ENCODE measurements at regions not wholly inside any gene's neighbourhood (a gene's known extent, or its start where the extent isn't known, plus 50 kb on each side); places are given as distances from the start of the nearest gene placed in this dataset.
"Not testable (repeated sequence)": the region's sequence is repeated elsewhere in the genome, so short reads cannot be mapped to it uniquely, and the experiment has no call there.

GRCh38 chr1:60913708-60914107 lies 168.7 kb upstream of the NFIA start:
- not testable (repeated sequence) for FAIRE-seq

GRCh38 chr1:60913039-60913438 lies 169.3 kb upstream of the NFIA start:
- FAIRE-seq, result no peak

GRCh38 chr1:60911966-60912697 lies 170.2 kb upstream of the NFIA start:
- no peak for FAIRE-seq

GRCh38 chr1:60908159-60908558 lies 174.2 kb upstream of the NFIA start:
- FAIRE-seq, result no peak

GRCh38 chr1:60906526-60906925 lies 175.8 kb upstream of the NFIA start:
- no peak for FAIRE-seq

- no peak for FAIRE-seq
Measured at GRCh38 chr1:60906039-60906438, 176.3 kb upstream of the NFIA start.

- no peak for FAIRE-seq
Measured at GRCh38 chr1:60904099-60904851, 178.1 kb upstream of the NFIA start.

GRCh38 chr1:60903591-60903990 lies 178.8 kb upstream of the NFIA start:
- FAIRE-seq, result no peak

- no peak for FAIRE-seq
Measured at GRCh38 chr1:60899464-60899863, 182.9 kb upstream of the NFIA start.

GRCh38 chr1:60898987-60899386 lies 183.4 kb upstream of the NFIA start:
- FAIRE-seq, result no peak

GRCh38 chr1:60898413-60898812 lies 183.9 kb upstream of the NFIA start:
- no peak for FAIRE-seq

- FAIRE-seq, result no peak
Measured at GRCh38 chr1:60896701-60897363, 185.5 kb upstream of the NFIA start.

GRCh38 chr1:60895701-60896100 lies 186.7 kb upstream of the NFIA start:
- no peak for FAIRE-seq

GRCh38 chr1:60895252-60895651 lies 187.1 kb upstream of the NFIA start:
- FAIRE-seq, result no peak

GRCh38 chr1:60894741-60895140 lies 187.6 kb upstream of the NFIA start:
- FAIRE-seq, result no peak

GRCh38 chr1:60894130-60894529 lies 188.2 kb upstream of the NFIA start:
- FAIRE-seq, result no peak

GRCh38 chr1:60893136-60893930 lies 189.0 kb upstream of the NFIA start:
- FAIRE-seq, result no peak

- no peak for FAIRE-seq
Measured at GRCh38 chr1:60891765-60892164, 190.6 kb upstream of the NFIA start.

GRCh38 chr1:60891281-60891680 lies 191.1 kb upstream of the NFIA start:
- no peak for FAIRE-seq

GRCh38 chr1:60890664-60891063 lies 191.7 kb upstream of the NFIA start:
- no peak for FAIRE-seq

- no peak for FAIRE-seq
Measured at GRCh38 chr1:60889709-60890108, 192.7 kb upstream of the NFIA start.

GRCh38 chr1:60888126-60888525 lies 194.2 kb upstream of the NFIA start:
- no peak for FAIRE-seq

- no peak for FAIRE-seq
Measured at GRCh38 chr1:60886793-60887331, 195.5 kb upstream of the NFIA start.
